GM21526 (cell line): ENCODE measurements at regions not wholly inside any gene's neighbourhood (a gene's known extent, or its start where the extent isn't known, plus 50 kb on each side); places are given as distances from the start of the nearest gene placed in this dataset.
"Not testable (repeated sequence)": the region's sequence is repeated elsewhere in the genome, so short reads cannot be mapped to it uniquely, and the experiment has no call there.

Source experiments
- ATAC-seq: cut with Tn5 transposase; IDR thresholded peaks from one replicate; pipeline ENCODE4 v1.9.1; 2021; ENCODE audit warnings: moderate library complexity; ENCODE audit not compliant: unreplicated experiment, low FRiP score

GRCh38 chr21:35484851-35485250 lies 435.7 kb upstream of the RUNX1 start:
- no peak for ATAC-seq

GRCh38 chr21:35484032-35484431 lies 434.9 kb upstream of the RUNX1 start:
- no peak for ATAC-seq

DNA sequence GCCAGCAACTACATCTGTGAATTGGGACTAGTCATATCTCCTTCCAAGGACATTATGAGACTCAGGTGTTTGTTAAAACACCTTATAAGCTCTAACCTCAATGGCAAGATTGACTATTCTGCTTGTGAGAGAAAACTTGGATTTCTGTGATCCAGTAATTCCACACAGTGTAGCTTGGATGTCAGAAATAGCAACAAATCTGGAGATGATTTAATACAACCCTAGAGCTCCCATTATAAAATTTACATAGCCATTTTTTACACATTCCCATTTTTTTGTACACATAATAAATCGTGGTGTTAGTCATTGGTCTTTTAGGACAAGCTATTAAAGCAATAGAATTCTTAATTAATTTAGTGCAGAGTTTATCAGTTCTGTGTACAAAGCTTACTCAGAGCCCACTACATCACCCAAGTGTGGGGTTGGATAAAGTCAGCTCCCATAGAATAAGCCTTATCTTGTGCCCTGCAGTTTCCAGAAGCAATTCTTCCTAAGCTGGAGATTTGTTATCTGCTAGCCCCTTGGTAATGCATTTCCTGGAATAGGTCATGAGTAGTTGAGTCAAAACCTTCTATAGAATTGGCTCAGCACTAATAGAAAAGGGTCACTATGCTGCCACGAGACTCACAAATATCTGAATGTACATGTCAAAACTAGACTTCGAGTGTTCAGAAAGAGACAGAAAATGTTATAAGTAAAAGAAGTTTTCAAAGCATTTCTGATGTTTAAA lies 434.0 kb upstream of the RUNX1 start:
- no peak for ATAC-seq

- no peak for ATAC-seq
These were observed 433.0 kb upstream of the RUNX1 start for GRCh38 chr21:35482096-35482495.

DNA sequence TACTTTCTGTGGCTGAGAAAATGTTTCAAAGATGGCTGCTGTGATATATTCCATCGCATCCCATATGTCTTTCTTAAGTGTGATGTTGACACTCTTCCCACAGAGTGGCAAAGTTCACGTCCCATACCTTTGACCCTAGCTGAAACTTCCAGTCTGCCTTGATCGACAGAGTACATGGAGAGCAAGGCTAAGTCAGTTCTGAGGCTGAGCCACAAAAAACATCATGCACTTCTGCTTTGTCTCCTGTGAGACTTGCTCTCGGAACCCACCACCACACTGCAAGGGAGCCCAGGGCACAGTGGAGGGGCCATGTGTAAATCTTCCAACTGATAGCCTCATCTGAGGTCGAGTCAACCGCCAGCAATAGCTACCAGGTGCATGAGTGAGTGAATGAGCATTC lies 431.9 kb upstream of the RUNX1 start:
- no peak for ATAC-seq

- ATAC-seq, result no peak
These were observed 430.4 kb upstream of the RUNX1 start for GRCh38 chr21:35479529-35479928.

- no peak for ATAC-seq
These were observed 430.0 kb upstream of the RUNX1 start for GRCh38 chr21:35479065-35479448.

- ATAC-seq, result no peak
These were observed 429.3 kb upstream of the RUNX1 start for GRCh38 chr21:35478161-35479064.

DNA sequence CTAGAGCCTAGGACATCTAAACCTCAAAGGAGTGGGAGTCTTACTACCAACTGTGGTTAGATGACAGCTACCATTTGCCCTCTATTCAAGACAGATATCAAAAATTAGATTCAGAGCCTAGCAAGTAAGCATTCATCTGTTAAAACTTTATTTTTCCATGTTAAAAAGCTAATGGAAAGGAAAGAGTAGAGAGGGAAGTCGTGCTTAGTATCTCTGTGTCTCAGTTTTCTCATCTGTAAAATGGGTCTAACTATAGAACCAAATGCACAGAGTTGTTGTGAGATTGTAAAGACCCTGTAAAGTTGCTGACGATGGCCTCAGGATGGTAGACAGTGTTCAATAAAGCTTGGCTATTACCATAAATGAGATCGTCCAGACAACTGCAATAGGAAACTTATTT lies 428.5 kb upstream of the RUNX1 start:
- ATAC-seq, result no peak

DNA sequence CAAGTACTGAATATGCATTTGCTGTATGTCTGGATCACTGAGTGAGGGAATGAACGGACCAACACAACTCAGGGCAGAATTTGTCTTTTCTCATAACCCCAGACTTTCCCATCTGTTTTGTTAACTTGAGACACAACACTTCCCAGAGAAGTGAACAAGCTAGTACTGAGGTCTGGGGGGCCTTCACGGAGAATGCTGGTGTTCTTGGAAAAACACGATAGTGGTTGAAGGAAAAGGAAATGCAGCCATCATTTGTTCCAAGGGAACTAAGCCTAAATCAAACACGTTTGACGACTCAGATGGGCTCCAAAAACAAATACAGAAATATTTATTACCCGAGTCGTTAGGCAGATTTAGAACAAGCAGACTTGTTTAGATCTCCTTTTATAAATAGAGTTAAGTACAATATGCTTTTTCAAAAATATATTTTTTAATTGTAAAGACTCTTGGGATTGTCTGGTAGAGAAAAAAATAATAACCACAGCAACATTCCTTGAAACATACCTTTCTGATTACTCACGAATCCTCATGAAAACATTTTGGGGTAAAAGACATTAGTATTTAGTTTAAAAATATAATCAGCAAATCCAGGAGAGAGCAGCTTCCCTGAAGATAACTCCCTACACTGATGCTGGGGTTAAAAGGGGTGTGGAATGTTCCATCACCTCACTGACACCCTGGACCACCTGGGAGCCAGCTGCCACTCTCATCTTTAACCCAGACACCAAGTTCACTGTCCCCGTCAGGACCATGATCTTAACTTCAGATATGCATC lies 427.7 kb upstream of the RUNX1 start:
- no peak for ATAC-seq

- no peak for ATAC-seq
These were observed 426.7 kb upstream of the RUNX1 start for GRCh38 chr21:35475762-35476161.

DNA sequence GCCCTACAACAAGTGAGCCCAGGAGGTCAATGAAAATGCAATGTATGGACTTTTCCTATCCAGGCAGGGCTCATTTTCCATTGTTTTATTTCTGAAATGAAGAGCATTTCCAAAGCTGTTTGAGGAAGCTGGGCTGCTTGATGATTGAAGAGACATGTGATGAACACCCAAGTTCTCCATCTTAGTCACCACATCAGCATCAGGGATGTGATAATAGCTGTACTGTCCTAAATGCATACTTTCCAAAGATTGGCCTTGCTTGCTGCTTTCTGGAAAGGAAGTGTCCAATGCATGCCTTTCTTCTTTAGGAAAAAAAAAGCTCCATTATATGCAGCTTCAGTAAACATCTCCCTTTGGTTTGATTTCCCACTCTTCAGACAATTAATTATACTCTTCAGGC lies 425.9 kb upstream of the RUNX1 start:
- ATAC-seq, result no peak

GRCh38 chr21:35473496-35473895 lies 424.4 kb upstream of the RUNX1 start:
- ATAC-seq, result no peak

GRCh38 chr21:35470522-35470921 lies 421.4 kb upstream of the RUNX1 start:
- no peak for ATAC-seq

- no peak for ATAC-seq
These were observed 420.4 kb upstream of the RUNX1 start for GRCh38 chr21:35469498-35469897.

DNA sequence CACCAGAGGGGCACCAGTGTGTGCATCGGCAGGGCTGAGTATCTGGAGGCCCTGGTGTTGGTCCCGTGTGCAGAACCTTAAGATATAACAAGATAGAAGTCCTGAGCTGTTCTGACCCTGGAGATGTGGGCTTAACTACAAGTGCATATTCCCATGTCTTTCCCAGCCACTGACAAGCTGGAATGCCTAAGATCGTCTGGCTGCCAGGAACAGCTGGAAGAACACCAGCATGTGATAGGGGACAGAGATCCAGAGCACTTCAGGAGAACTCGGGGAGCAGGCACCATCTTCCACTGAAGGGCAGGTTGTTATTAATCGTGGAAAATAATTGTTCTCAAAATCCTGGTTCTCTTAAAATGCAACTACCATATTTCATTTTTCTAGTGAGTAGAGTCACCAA lies 419.9 kb upstream of the RUNX1 start:
- no peak for ATAC-seq

GRCh38 chr21:35467566-35467965 lies 418.5 kb upstream of the RUNX1 start:
- no peak for ATAC-seq

DNA sequence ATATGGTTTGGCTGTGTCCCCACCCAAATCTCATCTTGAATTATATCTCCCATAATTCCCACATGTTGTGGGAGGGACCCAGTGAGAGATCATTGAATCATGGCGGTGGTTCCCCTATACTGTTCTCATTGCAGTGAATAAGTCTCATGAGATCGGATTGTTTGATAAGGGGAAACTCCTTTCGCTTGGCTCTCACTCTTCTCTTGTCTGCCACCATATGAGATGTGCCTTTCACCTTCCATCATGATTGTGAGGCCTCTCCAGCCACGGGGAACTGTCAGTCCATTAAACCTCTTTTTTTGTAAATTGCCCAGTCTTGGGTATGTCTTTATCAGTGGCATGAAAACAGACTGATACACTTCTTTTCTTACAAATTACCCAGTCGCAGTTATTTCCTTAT lies 417.6 kb upstream of the RUNX1 start:
- not testable (repeated sequence) for ATAC-seq

DNA sequence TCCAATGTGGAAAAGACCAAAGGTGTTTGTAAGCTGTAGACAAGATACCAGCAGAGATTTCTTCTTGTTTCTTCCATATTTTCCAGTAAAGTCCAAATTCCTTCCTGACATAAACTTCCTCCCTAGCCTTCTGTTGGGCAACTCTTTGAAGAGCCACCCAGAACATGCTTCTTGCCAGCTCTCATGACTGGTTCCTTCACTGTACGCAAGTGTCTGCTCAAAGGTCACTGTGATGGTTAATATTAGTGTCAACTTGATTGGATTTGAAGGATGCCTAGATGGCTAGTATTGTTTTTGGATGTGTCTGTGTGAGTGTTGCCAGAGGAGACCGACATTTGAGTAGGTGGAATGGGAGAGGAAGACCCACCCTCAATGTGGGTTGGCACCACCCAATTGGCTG lies 416.6 kb upstream of the RUNX1 start:
- no peak for ATAC-seq

- ATAC-seq, result no peak
These were observed 412.6 kb upstream of the RUNX1 start for GRCh38 chr21:35461700-35462099.

GRCh38 chr21:35460441-35460840 lies 411.3 kb upstream of the RUNX1 start:
- ATAC-seq, result no peak
